Tibial nerve (tissue), 3 donors: ENCODE measurements at regions not wholly inside any gene's neighbourhood (a gene's known extent, or its start where the extent isn't known, plus 50 kb on each side); places are given as distances from the start of the nearest gene placed in this dataset.

Source experiments
- POLR2A ChIP-seq, 2 donors: fragments of 450-650 bp; IDR thresholded peaks; one replicate each; pipeline ENCODE4 v1.6.1; 2017; ENCODE audit warnings: antibody characterized with exemption in 2 of 2, mild to moderate bottlenecking in 2 of 2, moderate library complexity in 2 of 2
- TF ChIP-seq, protein P1 (sequence below), 5 experiments: fragments of 200-600 bp in 3 of 5; fragments of 450-650 bp in 2 of 5; sonication (generic) in 3 of 5; IDR thresholded peaks; one replicate each; pipeline ENCODE4 v1.5.1; 2016 to 2019; ENCODE audit warnings: antibody characterized with exemption in 5 of 5, mild to moderate bottlenecking in 3 of 5, moderate library complexity in 2 of 5

- no peak for TF ChIP-seq POLR2A (IDR thresholded peaks at IDR 0.05)
- TF ChIP-seq, protein P1, sequence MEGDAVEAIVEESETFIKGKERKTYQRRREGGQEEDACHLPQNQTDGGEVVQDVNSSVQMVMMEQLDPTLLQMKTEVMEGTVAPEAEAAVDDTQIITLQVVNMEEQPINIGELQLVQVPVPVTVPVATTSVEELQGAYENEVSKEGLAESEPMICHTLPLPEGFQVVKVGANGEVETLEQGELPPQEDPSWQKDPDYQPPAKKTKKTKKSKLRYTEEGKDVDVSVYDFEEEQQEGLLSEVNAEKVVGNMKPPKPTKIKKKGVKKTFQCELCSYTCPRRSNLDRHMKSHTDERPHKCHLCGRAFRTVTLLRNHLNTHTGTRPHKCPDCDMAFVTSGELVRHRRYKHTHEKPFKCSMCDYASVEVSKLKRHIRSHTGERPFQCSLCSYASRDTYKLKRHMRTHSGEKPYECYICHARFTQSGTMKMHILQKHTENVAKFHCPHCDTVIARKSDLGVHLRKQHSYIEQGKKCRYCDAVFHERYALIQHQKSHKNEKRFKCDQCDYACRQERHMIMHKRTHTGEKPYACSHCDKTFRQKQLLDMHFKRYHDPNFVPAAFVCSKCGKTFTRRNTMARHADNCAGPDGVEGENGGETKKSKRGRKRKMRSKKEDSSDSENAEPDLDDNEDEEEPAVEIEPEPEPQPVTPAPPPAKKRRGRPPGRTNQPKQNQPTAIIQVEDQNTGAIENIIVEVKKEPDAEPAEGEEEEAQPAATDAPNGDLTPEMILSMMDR (IDR thresholded peaks at IDR 0.05) = no peak
Observed at GRCh38 chr7:13651167-13651566, 338.3 kb downstream of the ETV1 start.
